NCI-H69 (cell line): ENCODE measurements at regions not wholly inside any gene's neighbourhood (a gene's known extent, or its start where the extent isn't known, plus 50 kb on each side); places are given as distances from the start of the nearest gene placed in this dataset.
A peak's percentile ranks its signal among the peaks of the same experiment; 100 is the strongest.

Experiments used
- DNase-seq: peaks from one replicate; lab custom pipeline; 2025; lab: John Stamatoyannopoulos, UW

DNA sequence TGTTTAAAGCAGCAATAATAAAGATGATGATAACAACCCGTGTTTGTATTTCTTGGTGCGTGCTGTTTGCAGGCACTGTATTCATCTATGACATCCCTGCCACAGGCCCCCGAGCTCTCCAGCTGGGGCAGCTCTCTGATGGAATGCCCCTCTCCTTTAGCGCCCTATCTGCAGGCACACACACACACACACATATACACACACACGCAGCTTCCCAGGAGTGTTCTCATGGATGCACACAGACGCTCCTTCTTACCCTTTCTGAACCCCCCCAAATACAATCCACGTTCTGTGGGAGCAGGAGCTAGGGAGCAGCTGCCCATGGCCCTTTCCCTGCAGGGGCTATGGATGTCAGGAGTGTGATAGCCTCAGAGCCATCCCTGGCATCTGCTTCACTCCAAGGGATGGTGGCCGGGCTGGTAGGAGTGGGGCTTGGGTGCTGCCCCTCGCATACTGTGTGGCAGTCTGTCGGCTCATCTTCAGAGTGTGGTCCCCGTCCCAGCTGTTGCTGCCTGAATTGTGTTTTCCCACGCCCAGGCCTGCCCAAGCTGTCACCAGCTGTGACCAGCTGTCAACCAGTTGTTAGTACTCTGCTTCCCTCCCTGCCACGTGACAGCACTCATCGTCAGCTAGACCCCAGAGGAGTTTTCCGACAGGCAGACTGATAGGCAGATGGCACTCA lies 50.8 kb upstream of the MYCN start:
- peak; percentile 5 for DNase-seq

DNA sequence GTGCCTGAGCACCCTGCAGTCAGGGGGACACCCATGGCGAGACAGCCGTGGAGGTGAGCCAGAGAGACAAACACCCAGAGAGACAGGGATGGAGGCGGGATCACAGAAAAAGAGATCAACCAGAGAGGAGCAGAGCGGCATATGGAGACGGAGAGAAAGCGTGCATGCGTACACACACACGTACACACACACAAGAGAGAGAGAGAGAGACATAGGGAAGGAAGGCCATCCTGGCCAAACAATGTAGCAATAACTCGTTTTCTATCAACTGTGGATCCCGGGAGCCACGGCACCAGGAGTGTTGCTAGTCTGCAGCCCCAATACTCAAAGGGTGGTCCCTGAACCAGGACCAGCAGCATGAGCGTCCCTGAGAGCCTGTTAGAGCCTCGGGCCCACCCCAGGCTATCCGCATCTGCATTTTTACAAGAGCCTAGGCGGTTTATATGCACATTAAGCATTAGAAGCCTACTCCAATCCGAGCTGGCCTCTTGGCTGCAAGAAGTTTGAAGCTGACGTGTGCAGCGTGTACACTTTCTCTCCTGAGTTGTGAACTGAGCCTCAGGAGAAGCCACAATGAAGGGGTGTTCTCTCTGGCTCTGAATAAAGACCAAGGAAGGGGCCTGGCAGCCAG lies 50.1 kb upstream of the MYCN start:
- DNase-seq = no peak
